Transverse colon (tissue), 4 donors: ENCODE measurements at regions not wholly inside any gene's neighbourhood (a gene's known extent, or its start where the extent isn't known, plus 50 kb on each side); places are given as distances from the start of the nearest gene placed in this dataset.

Experiments
- CTCF ChIP-seq, 5 experiments: fragments of 200-600 bp in 3 of 5; fragments of 450-650 bp in 2 of 5; sonication (generic) in 3 of 5; IDR thresholded peaks; 1 replicate in 2 of 5; 2 replicates in 3 of 5; pipeline ENCODE4 v1.5.1; 2016 to 2017; ENCODE audit warnings: antibody characterized with exemption in 5 of 5, inconsistent platforms in 3 of 5, mild to moderate bottlenecking in 2 of 5, moderate library complexity in 1 of 5
- EP300 ChIP-seq: sonication (generic); formaldehyde crosslinking; IDR thresholded peaks from one replicate; pipeline ENCODE4 v1.6.1; 2017; ENCODE audit warnings: antibody characterized with exemption, low read depth
- POLR2A ChIP-seq: fragments of 450-650 bp; IDR thresholded peaks from one replicate; pipeline ENCODE4 v1.6.1; 2016; ENCODE audit warnings: antibody characterized with exemption, mild to moderate bottlenecking, moderate library complexity
- POLR2AphosphoS5 ChIP-seq, 3 donors: sonication (generic); formaldehyde crosslinking; IDR thresholded peaks; one replicate each; pipeline ENCODE4 v1.6.1; 2016; ENCODE audit warnings: antibody characterized with exemption in 3 of 3

DNA sequence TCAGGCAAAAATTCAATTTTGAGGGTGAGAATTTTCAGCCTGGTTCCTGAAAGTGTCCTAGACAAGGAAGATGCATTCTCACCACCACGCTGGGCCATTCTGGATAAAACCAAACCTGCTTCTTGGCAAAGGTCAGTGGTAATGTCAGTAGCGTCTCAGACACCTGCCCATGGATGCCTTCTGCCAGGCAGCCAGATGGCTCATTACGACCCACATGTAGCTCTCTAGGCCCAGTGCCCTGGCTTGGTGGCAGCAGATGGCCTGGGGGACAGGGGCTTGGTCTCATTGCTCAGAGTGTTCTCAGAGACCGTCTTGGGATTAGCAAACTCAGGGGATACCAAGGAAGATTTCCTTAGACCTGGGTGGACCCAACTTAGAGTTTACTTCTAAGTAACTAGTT lies 105.1 kb downstream of the ARF6 start:
- no peak for TF ChIP-seq CTCF (IDR thresholded peaks at IDR 0.05)
- TF ChIP-seq POLR2A, result no peak
- TF ChIP-seq EP300, result no peak
- TF ChIP-seq POLR2AphosphoS5 (IDR thresholded peaks at IDR 0.05), result no peak
